ENCODE measurements at regions not wholly inside any gene's neighbourhood (a gene's known extent, or its start where the extent isn't known, plus 50 kb on each side); places are given as distances from the start of the nearest gene placed in this dataset.

DNA sequence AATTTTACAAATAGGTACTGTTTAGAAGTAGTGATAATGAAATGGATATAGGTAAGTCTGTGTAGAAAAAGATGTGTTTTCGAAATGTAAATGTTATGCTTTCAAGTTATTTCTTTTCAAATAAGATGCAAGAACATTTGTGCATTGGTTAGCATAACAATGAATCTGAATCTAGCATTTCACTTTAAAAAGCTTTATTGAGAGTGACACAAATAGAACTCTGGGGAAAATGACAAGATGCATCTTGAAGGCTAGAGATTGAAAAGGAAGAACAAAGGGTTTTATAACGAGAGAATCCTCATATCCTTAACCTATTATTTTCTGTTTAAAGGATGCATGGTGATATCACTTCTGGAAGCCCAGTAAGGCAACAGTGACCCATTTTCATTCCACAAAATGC lies 639.9 kb upstream of the PTCHD4 start:
- TF ChIP-seq, protein P1, sequence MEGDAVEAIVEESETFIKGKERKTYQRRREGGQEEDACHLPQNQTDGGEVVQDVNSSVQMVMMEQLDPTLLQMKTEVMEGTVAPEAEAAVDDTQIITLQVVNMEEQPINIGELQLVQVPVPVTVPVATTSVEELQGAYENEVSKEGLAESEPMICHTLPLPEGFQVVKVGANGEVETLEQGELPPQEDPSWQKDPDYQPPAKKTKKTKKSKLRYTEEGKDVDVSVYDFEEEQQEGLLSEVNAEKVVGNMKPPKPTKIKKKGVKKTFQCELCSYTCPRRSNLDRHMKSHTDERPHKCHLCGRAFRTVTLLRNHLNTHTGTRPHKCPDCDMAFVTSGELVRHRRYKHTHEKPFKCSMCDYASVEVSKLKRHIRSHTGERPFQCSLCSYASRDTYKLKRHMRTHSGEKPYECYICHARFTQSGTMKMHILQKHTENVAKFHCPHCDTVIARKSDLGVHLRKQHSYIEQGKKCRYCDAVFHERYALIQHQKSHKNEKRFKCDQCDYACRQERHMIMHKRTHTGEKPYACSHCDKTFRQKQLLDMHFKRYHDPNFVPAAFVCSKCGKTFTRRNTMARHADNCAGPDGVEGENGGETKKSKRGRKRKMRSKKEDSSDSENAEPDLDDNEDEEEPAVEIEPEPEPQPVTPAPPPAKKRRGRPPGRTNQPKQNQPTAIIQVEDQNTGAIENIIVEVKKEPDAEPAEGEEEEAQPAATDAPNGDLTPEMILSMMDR (IDR thresholded peaks at IDR 0.05), result no peak
- TF ChIP-seq POLR2AphosphoS5 (IDR thresholded peaks at IDR 0.05) (no peak), POLR2A (IDR thresholded peaks at IDR 0.05) (no peak)
